ENCODE measurements at regions not wholly inside any gene's neighbourhood (a gene's known extent, or its start where the extent isn't known, plus 50 kb on each side); places are given as distances from the start of the nearest gene placed in this dataset.

GRCh38 chr18:24983566-24984139, 368.3 kb downstream of the ZNF521 start:
- POLR2A ChIA-PET = no interaction called here
- DNase-seq (ENCODE audit: extremely low spot score) = no peak
- no peak for TF ChIP-seq CTCF (IDR thresholded peaks at IDR 0.05; ENCODE audit: control extremely low read depth, extremely low read depth, low read depth, missing control alignments)
- CTCF ChIA-PET = interaction anchor here (0.9 kb wide), 1 partner anchor 23 kb away, joined by 3 read pairs; no protein-coding TSS in a partner anchor

DNA sequence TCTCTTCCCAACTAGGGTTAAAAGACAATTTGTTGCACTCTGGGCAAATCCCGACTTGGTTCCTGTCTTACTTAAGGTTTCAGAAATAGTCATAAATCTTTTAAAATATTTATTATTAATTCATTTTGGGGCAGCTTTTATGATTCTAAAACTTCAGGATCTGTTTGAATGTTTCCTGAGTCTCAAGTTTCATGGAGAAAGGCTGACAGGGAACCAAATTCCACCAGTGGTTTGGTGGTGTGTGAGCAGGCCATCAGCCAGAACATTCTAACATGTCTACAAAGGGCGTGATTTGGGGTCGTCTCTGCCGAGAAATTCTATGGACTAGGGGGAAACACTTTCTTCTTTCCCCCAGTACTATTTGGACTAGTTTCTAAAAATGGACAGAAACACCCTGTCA, 366.4 kb downstream of the ZNF521 start:
- POLR2A ChIA-PET = no interaction called here
- TF ChIP-seq CTCF (IDR thresholded peaks at IDR 0.05; ENCODE audit: control extremely low read depth, extremely low read depth, low read depth, missing control alignments) = no peak
- DNase-seq (ENCODE audit: extremely low spot score) = no peak
- CTCF ChIA-PET = no interaction called here

GRCh38 chr18:24986666-24987302, 365.2 kb downstream of the ZNF521 start:
- DNase-seq (ENCODE audit: extremely low spot score) = no peak
- POLR2A ChIA-PET = no interaction called here
- CTCF ChIA-PET = interaction anchor here (1.1 kb wide), 1 partner anchor 10 kb away, joined by 4 read pairs; no protein-coding TSS in a partner anchor

DNA sequence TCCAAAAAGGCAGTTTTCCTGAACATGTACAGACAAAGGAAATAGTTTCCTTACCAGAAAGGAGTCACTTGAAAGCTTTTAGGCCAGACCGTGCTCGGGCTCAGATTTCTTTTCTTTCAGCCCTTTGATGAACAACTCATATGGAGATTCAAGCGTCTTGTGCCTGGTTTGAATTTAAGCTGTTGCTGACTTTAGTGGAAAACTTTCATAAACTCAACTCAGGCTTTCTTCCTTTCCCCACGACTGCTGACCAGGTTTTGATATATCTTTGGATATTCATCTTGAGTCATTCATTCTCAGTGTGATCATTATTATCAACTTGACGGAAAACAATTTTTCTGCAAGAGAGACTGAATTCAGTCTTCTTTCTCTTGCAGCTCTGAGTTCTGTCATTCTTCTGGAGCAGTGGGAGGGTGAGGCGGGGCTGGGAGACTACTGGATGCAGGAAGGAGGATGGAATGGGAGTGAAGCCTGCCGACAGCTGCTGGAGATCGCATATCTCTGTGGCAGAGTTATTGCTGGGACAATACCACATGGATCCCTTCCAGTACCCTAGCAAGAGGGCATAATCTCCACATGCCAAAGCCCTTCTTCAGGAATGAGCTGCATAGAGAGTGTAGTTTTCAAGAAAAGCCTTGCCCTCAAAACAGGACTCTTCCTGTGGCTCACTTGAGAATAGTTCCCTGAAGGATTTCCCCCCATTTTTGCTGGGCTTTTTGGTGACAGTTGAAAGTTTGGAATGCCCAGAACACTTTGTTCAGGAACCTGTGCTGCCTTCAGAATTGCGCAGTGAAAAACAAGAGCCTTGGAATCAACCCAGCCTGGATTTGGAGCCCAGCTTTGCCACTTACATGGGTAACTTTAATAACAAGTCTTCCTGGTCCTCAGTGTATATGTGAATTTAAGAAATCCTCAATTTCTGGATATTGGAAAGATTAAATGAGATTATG, 364.4 kb downstream of the ZNF521 start:
- POLR2A ChIA-PET = no interaction called here

More at GRCh38 chr18:24986666-24987302, 365.2 kb downstream of the ZNF521 start:
- TF ChIP-seq CTCF (IDR thresholded peaks at IDR 0.05; ENCODE audit: control extremely low read depth, extremely low read depth, low read depth, missing control alignments) = no peak

GRCh38 chr18:24988253-24988840, 363.6 kb downstream of the ZNF521 start:
- TF ChIP-seq CTCF (IDR thresholded peaks at IDR 0.05; ENCODE audit: control extremely low read depth, extremely low read depth, low read depth, missing control alignments) = no peak
- ChIA-PET POLR2A (no interaction called here), CTCF (no interaction called here)
- no peak for DNase-seq (ENCODE audit: extremely low spot score)

More for the DNA sequence above, 364.4 kb downstream of the ZNF521 start:
- TF ChIP-seq CTCF (IDR thresholded peaks at IDR 0.05; ENCODE audit: control extremely low read depth, extremely low read depth, low read depth, missing control alignments) = no peak
- CTCF ChIA-PET = interaction anchor here (1.1 kb wide), 1 partner anchor 9 kb away, joined by 4 read pairs; no protein-coding TSS in a partner anchor
- DNase-seq (ENCODE audit: extremely low spot score) = no peak
